OCI-LY3 (cell line): ENCODE measurements at regions not wholly inside any gene's neighbourhood (a gene's known extent, or its start where the extent isn't known, plus 50 kb on each side); places are given as distances from the start of the nearest gene placed in this dataset.

Source experiments
- EZH2phosphoT487 ChIP-seq: fragments of 200-600 bp; shearing (Covaris generic); IDR thresholded peaks from 2 replicates; pipeline ENCODE4 v1.6.1; 2018; ENCODE audit warnings: antibody characterized with exemption, mixed run types, low read depth
- TF ChIP-seq, protein P1 (sequence below): fragments of 200-600, 300-600 bp; sonication (generic); IDR thresholded peaks from 2 replicates; pipeline ENCODE4 v1.5.1; 2014; ENCODE audit warnings: antibody characterized with exemption, low read length, low read depth

DNA sequence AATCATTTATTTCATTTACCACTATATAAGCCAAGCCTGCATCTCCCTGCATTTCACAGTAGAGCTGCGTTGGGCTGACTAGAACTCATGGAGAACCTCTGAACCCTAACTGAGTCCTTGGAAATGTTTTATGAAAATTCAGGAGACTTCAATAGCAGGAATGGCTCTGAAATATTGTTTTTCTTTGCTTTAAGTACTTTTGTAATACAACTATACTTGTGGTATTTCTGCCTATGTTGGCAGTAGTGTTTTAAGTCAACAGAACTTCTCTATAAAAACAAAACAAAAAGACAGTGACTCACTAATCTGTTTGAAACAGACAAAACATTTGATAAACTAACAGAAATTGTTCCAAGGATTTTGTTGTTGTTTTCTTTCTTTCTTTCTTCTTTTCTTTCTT, 489.2 kb upstream of the MEF2C start:
- TF ChIP-seq, protein P1, sequence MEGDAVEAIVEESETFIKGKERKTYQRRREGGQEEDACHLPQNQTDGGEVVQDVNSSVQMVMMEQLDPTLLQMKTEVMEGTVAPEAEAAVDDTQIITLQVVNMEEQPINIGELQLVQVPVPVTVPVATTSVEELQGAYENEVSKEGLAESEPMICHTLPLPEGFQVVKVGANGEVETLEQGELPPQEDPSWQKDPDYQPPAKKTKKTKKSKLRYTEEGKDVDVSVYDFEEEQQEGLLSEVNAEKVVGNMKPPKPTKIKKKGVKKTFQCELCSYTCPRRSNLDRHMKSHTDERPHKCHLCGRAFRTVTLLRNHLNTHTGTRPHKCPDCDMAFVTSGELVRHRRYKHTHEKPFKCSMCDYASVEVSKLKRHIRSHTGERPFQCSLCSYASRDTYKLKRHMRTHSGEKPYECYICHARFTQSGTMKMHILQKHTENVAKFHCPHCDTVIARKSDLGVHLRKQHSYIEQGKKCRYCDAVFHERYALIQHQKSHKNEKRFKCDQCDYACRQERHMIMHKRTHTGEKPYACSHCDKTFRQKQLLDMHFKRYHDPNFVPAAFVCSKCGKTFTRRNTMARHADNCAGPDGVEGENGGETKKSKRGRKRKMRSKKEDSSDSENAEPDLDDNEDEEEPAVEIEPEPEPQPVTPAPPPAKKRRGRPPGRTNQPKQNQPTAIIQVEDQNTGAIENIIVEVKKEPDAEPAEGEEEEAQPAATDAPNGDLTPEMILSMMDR, result no peak
- TF ChIP-seq EZH2phosphoT487, result no peak
